ENCODE measurements at regions not wholly inside any gene's neighbourhood (a gene's known extent, or its start where the extent isn't known, plus 50 kb on each side); places are given as distances from the start of the nearest gene placed in this dataset.

DNA sequence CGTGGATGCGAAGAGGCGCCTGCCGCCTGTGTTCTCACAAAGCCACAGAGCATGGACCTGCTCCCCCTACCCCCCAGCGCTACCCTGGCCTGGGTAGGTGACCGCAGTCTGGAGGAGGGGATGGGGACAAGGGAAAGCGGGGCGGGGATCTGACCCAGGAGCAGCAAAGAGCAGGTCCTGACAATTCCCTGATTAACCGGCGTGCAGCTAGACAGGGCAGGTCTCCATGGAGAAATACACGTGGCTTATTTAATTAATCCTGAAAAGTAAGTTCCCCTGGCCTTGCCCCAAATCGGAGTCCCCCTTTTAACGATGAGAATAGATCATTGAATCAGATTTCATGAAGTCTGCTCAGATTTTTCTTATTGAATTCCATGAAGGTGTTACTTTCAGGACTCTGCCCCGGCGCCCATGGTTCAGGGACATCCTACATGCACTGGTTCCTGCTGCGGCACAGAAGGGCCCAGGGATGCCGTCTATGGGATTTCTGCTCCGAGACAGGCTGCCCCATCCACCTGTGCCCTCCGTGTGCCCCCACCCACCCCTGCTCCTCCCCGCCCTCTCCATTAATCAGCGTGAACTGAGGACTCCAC, 251.0 kb upstream of the SFSWAP start:
- no peak for TF ChIP-seq POLR2AphosphoS5 (IDR thresholded peaks at IDR 0.05; ENCODE audit: low read depth, low read length)
- no peak for TF ChIP-seq POLR2A (IDR thresholded peaks at IDR 0.05; ENCODE audit: low read depth, low read length)

Measured in GM12892 (cell line).